ENCODE measurements at regions not wholly inside any gene's neighbourhood (a gene's known extent, or its start where the extent isn't known, plus 50 kb on each side); places are given as distances from the start of the nearest gene placed in this dataset.

GRCh38 chr20:23165964-23166363 is 79.8 kb upstream of the CD93 start:
- TF ChIP-seq, protein P1, sequence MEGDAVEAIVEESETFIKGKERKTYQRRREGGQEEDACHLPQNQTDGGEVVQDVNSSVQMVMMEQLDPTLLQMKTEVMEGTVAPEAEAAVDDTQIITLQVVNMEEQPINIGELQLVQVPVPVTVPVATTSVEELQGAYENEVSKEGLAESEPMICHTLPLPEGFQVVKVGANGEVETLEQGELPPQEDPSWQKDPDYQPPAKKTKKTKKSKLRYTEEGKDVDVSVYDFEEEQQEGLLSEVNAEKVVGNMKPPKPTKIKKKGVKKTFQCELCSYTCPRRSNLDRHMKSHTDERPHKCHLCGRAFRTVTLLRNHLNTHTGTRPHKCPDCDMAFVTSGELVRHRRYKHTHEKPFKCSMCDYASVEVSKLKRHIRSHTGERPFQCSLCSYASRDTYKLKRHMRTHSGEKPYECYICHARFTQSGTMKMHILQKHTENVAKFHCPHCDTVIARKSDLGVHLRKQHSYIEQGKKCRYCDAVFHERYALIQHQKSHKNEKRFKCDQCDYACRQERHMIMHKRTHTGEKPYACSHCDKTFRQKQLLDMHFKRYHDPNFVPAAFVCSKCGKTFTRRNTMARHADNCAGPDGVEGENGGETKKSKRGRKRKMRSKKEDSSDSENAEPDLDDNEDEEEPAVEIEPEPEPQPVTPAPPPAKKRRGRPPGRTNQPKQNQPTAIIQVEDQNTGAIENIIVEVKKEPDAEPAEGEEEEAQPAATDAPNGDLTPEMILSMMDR (IDR thresholded peaks at IDR 0.05 in 2 of 3, conservative IDR thresholded peaks at IDR 0.05 in 1 of 3; ENCODE audit: control insufficient read depth in 2 of 3, extremely low read depth in 1 of 3, insufficient read depth in 1 of 3, low read depth in 3 of 3, low read length in 3 of 3) = no peak
- TF ChIP-seq POLR2AphosphoS5 (IDR thresholded peaks at IDR 0.05; ENCODE audit: low read length) = no peak
- TF ChIP-seq ELK1 (IDR thresholded peaks at IDR 0.05; ENCODE audit: low read depth, low read length) = no peak
- TF ChIP-seq, protein P2, sequence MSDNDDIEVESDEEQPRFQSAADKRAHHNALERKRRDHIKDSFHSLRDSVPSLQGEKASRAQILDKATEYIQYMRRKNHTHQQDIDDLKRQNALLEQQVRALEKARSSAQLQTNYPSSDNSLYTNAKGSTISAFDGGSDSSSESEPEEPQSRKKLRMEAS (IDR thresholded peaks at IDR 0.05; ENCODE audit: low read depth, low read length) = no peak
- TF ChIP-seq MXI1 (IDR thresholded peaks at IDR 0.05; ENCODE audit: low read depth, low read length) = no peak
- no peak for TF ChIP-seq YY1 (IDR thresholded peaks at IDR 0.05; ENCODE audit: low read depth, low read length)
- TF ChIP-seq MTA2 (IDR thresholded peaks at IDR 0.05; ENCODE audit: low read depth) = no peak

All from GM12878 (cell line).